GM18909 (cell line): ENCODE measurements at regions not wholly inside any gene's neighbourhood (a gene's known extent, or its start where the extent isn't known, plus 50 kb on each side); places are given as distances from the start of the nearest gene placed in this dataset.

Source experiments
- ATAC-seq: cut with Tn5 transposase; IDR thresholded peaks from one replicate; pipeline ENCODE4 v1.9.1; 2021; ENCODE audit warnings: mild to moderate bottlenecking; ENCODE audit not compliant: unreplicated experiment, poor library complexity

- no peak for ATAC-seq
Observed at GRCh38 chr4:157804986-157805385, 367.8 kb downstream of the GASK1B start.

GRCh38 chr4:157803845-157804521, 368.8 kb downstream of the GASK1B start:
- no peak for ATAC-seq

- no peak for ATAC-seq
Observed at GRCh38 chr4:157803421-157803820, 369.4 kb downstream of the GASK1B start.

GRCh38 chr4:157795495-157795894, 377.3 kb downstream of the GASK1B start:
- ATAC-seq: no peak

- no peak for ATAC-seq
Observed at GRCh38 chr4:157792716-157793115, 380.1 kb downstream of the GASK1B start.

- no peak for ATAC-seq
Observed at GRCh38 chr4:157791236-157791635, 381.6 kb downstream of the GASK1B start.

- ATAC-seq: no peak
Observed at GRCh38 chr4:157787618-157788017, 385.2 kb downstream of the GASK1B start.

- ATAC-seq: no peak
Observed at GRCh38 chr4:157781361-157781760, 391.5 kb downstream of the GASK1B start.

- ATAC-seq: no peak
Observed at GRCh38 chr4:157779081-157779480, 393.7 kb downstream of the GASK1B start.

- ATAC-seq: no peak
Observed at GRCh38 chr4:157776930-157777528, 395.8 kb downstream of the GASK1B start.

- ATAC-seq: no peak
Observed at GRCh38 chr4:157775971-157776370, 396.9 kb downstream of the GASK1B start.

GRCh38 chr4:157772907-157773306, 399.9 kb downstream of the GASK1B start:
- no peak for ATAC-seq

- no peak for ATAC-seq
Observed at GRCh38 chr4:157768419-157768818, 404.4 kb downstream of the GASK1B start.

- no peak for ATAC-seq
Observed at GRCh38 chr4:157763490-157763889, 409.3 kb downstream of the GASK1B start.

GRCh38 chr4:157754410-157754809, 418.4 kb downstream of the GASK1B start:
- no peak for ATAC-seq

GRCh38 chr4:157751631-157752030, 421.2 kb downstream of the GASK1B start:
- ATAC-seq: no peak

GRCh38 chr4:157741642-157742041, 431.2 kb downstream of the GASK1B start:
- no peak for ATAC-seq

GRCh38 chr4:157739242-157739641, 433.6 kb downstream of the GASK1B start:
- no peak for ATAC-seq

- ATAC-seq: no peak
Observed at GRCh38 chr4:157728215-157728614, 444.6 kb downstream of the GASK1B start.

- no peak for ATAC-seq
Observed at GRCh38 chr4:157727163-157727562, 445.7 kb downstream of the GASK1B start.

GRCh38 chr4:157722146-157722545, 450.7 kb downstream of the GASK1B start:
- ATAC-seq: no peak

- ATAC-seq: no peak
Observed at GRCh38 chr4:157713342-157713741, 459.5 kb downstream of the GASK1B start.
